ENCODE measurements at regions not wholly inside any gene's neighbourhood (a gene's known extent, or its start where the extent isn't known, plus 50 kb on each side); places are given as distances from the start of the nearest gene placed in this dataset.

DNA sequence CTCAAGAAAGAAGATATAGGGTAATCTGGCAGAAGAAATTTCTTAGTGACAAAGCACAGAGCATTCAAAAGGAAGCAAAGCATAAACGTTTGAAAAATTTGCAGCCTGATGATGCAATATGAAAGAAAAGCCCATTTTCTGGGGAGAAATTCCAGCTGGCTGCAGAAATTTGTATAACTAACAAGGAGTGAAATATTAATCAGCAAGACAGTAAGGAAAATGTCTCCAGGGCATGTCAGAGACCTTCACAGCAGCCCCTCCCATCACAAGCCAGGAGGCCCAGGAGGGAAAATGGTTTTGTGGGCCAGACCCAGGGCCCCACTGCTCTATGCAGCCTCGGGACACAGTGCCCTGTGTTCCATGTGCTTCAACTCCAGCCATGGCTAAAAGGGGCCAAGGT, 359.4 kb downstream of the HINT1 start:
- TF ChIP-seq, protein P1, sequence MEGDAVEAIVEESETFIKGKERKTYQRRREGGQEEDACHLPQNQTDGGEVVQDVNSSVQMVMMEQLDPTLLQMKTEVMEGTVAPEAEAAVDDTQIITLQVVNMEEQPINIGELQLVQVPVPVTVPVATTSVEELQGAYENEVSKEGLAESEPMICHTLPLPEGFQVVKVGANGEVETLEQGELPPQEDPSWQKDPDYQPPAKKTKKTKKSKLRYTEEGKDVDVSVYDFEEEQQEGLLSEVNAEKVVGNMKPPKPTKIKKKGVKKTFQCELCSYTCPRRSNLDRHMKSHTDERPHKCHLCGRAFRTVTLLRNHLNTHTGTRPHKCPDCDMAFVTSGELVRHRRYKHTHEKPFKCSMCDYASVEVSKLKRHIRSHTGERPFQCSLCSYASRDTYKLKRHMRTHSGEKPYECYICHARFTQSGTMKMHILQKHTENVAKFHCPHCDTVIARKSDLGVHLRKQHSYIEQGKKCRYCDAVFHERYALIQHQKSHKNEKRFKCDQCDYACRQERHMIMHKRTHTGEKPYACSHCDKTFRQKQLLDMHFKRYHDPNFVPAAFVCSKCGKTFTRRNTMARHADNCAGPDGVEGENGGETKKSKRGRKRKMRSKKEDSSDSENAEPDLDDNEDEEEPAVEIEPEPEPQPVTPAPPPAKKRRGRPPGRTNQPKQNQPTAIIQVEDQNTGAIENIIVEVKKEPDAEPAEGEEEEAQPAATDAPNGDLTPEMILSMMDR (IDR thresholded peaks at IDR 0.05; ENCODE audit: insufficient read depth, low read depth, low read length, missing control alignments), result no peak
- no peak for DNase-seq (ENCODE audit: low read depth)
- H3K4me3 ChIP-seq (ENCODE audit: low read length), result no peak overlapping the region

DNA sequence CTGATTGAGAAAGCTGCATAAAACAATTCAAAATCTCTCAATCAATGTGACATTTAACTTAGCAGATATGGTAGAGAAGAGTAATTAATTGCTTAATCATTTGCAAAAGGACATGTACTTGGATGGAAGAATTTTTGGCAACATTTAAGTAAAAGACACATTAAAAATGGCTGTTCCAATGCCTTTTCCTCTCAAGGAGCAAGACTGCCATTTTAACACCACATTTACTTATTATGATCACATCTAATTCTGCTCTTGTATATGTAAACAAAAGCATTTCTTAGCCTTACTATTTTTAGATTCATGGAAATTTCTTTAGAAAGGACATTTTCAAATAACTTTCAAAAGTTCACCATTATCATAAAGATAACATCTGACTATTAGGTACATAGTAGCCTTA, 360.0 kb downstream of the HINT1 start:
- TF ChIP-seq, protein P1 (IDR thresholded peaks at IDR 0.05; ENCODE audit: insufficient read depth, low read depth, low read length, missing control alignments), result no peak
- DNase-seq (ENCODE audit: low read depth), result no peak
- H3K4me3 ChIP-seq (ENCODE audit: low read length), result no peak overlapping the region

DNA sequence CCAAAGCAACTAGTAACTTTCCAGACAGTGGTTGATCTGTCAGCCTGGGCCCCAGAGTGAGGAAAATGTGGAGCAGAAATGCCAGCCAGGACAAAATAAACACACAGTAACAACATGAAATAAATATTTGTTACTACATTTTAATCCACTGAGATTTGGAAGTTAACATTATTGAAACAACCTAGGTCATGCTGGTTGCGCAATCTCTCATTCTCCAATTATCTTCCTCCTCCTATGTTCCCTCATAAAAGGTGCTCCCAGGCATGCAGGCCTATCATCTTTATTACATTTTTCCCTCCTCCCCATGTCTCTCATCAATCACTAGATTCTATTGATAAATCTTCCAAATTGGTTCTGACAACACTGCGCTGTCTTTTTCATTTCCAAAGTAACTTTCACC, 363.1 kb downstream of the HINT1 start:
- no peak overlapping the region for H3K4me3 ChIP-seq (ENCODE audit: low read length)
- DNase-seq (ENCODE audit: low read depth), result no peak
- TF ChIP-seq, protein P1 (IDR thresholded peaks at IDR 0.05; ENCODE audit: insufficient read depth, low read depth, low read length, missing control alignments), result no peak

DNA sequence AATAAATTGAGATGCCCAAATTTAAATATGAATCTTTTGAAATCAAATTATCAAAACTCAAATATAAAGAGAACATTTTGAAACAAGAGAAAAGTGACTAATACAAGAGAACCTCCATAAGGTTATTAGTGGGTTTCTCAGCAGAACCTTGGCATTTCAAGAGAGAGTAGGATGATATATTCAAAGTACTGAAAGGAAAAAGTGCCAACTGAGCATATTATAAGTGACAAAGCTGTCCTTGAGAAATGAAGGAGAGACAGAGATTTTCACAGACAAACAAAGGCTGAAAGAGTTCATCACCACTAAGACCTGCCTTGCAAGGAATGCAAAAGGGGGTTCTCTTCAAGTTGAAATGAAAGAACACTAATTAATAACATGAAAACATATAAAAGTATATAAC, 366.0 kb downstream of the HINT1 start:
- DNase-seq (ENCODE audit: low read depth), result no peak
- TF ChIP-seq, protein P1 (IDR thresholded peaks at IDR 0.05; ENCODE audit: insufficient read depth, low read depth, low read length, missing control alignments), result no peak
- no peak overlapping the region for H3K4me3 ChIP-seq (ENCODE audit: low read length)

DNA sequence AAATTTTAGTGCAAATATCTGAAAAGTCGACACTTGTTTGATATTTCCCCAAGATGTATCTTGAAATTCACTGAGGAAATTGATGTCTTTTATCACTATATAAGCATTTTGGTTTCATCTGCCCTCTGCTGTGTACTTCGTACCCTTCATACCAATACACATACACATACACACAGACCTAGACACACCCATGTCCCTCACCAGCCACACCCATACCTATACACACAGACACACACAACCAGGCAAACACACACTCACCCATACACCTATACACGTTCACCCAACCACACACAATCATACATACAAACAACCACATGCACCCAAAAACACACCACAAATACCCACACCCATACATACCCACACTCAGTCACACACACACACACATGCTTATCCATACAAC, 367.8 kb downstream of the HINT1 start:
- no peak for DNase-seq (ENCODE audit: low read depth)
- H3K4me3 ChIP-seq (ENCODE audit: low read length), result no peak overlapping the region
- TF ChIP-seq, protein P1 (IDR thresholded peaks at IDR 0.05; ENCODE audit: insufficient read depth, low read depth, low read length, missing control alignments), result no peak

DNA sequence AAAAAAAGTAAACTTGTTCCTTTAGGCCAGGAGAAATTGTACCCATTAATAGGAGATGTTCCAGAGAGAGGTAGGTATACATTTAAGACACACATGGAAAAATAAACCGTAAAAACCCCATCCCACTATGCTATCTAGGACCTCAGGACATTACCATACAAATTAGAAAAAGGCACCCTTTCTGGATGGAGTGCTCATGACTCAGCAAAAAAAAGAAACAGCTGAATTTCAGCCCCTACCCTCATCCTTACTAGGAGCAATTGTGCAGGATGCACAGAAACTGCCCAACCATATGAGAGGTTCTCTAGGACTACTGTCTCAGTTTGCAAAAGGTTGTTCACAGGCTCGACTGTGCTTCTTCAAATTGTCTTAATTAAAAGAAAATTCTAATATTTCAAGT, 368.2 kb downstream of the HINT1 start:
- no peak overlapping the region for H3K4me3 ChIP-seq (ENCODE audit: low read length)
- no peak for DNase-seq (ENCODE audit: low read depth)
- TF ChIP-seq, protein P1 (IDR thresholded peaks at IDR 0.05; ENCODE audit: insufficient read depth, low read depth, low read length, missing control alignments), result no peak

DNA sequence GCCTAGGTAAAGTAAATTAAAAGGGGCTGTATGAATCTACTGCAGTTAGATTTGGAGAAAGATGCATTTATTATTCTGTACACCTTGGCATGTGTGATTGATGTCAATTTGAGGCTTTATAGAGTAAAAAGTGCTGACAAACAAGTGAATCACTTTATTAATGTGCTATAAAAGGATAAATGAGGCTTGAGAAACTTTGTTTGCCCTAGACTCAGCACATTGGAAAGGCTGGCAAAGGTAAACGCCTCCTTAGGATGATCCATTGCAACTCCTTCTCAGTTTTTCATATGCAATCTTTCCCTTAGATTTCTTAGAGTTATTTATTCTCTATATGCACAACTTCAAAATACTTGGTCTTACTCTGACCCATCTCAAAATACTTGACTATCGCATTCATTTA, 369.0 kb downstream of the HINT1 start:
- TF ChIP-seq, protein P1 (IDR thresholded peaks at IDR 0.05; ENCODE audit: insufficient read depth, low read depth, low read length, missing control alignments), result no peak
- H3K4me3 ChIP-seq (ENCODE audit: low read length), result no peak overlapping the region

More for the DNA sequence above, 369.0 kb downstream of the HINT1 start:
- DNase-seq (ENCODE audit: low read depth), result peak; percentile 19

Measured in epithelial cell of esophagus (primary cell).